ENCODE measurements at regions not wholly inside any gene's neighbourhood (a gene's known extent, or its start where the extent isn't known, plus 50 kb on each side); places are given as distances from the start of the nearest gene placed in this dataset.

GRCh38 chr1:184160236-184160635 lies 108.7 kb downstream of the TSEN15 start:
- TF ChIP-seq CTCF (IDR thresholded peaks at IDR 0.05; ENCODE audit: borderline replicate concordance, extremely low read depth, low read length, poor library complexity, severe bottlenecking) (no peak), EZH2 (IDR thresholded peaks at IDR 0.05; ENCODE audit: borderline replicate concordance, low read depth, low read length, severe bottlenecking) (no peak)
